HG02970 (cell line): ENCODE measurements at regions not wholly inside any gene's neighbourhood (a gene's known extent, or its start where the extent isn't known, plus 50 kb on each side); places are given as distances from the start of the nearest gene placed in this dataset.

ENCODE experiments used
- ATAC-seq: cut with Tn5 transposase; IDR thresholded peaks from one replicate; pipeline ENCODE4 v1.9.1; 2021; ENCODE audit warnings: mild to moderate bottlenecking, moderate library complexity, moderate number of reproducible peaks; ENCODE audit not compliant: unreplicated experiment, low FRiP score

GRCh38 chr13:105074755-105075154, 1460.7 kb downstream of the EFNB2 start:
- no peak for ATAC-seq

GRCh38 chr13:105073041-105073440, 1462.4 kb downstream of the EFNB2 start:
- no peak for ATAC-seq

- ATAC-seq, result no peak
Observed at GRCh38 chr13:105070452-105070851, 1465.0 kb downstream of the EFNB2 start.

- ATAC-seq, result no peak
Observed at GRCh38 chr13:105069106-105069505, 1466.4 kb downstream of the EFNB2 start.

- no peak for ATAC-seq
Observed at GRCh38 chr13:105063676-105064075, 1471.8 kb downstream of the EFNB2 start.

- no peak for ATAC-seq
Observed at GRCh38 chr13:105059786-105060185, 1475.7 kb downstream of the EFNB2 start.

- no peak for ATAC-seq
Observed at GRCh38 chr13:105058517-105058916, 1476.9 kb downstream of the EFNB2 start.

- no peak for ATAC-seq
Observed at GRCh38 chr13:105052711-105053110, 1482.8 kb downstream of the EFNB2 start.

GRCh38 chr13:105050686-105051085, 1484.8 kb downstream of the EFNB2 start:
- no peak for ATAC-seq

GRCh38 chr13:105048677-105049076, 1486.8 kb downstream of the EFNB2 start:
- ATAC-seq, result peak; percentile 66

- ATAC-seq, result no peak
Observed at GRCh38 chr13:105047676-105048295, 1487.7 kb downstream of the EFNB2 start.

- ATAC-seq, result no peak
Observed at GRCh38 chr13:105037110-105037509, 1498.4 kb downstream of the EFNB2 start.

GRCh38 chr13:105035092-105035491, 1500.4 kb downstream of the EFNB2 start:
- no peak for ATAC-seq

GRCh38 chr13:105033999-105034398, 1501.5 kb downstream of the EFNB2 start:
- no peak for ATAC-seq

GRCh38 chr13:105031306-105031705, 1504.2 kb downstream of the EFNB2 start:
- no peak for ATAC-seq

GRCh38 chr13:105030851-105031250, 1504.6 kb downstream of the EFNB2 start:
- no peak for ATAC-seq

GRCh38 chr13:105019073-105019472, 1516.4 kb downstream of the EFNB2 start:
- ATAC-seq, result no peak

- ATAC-seq, result no peak
Observed at GRCh38 chr13:105016266-105016665, 1519.2 kb downstream of the EFNB2 start.

- no peak for ATAC-seq
Observed at GRCh38 chr13:105008604-105009003, 1526.9 kb downstream of the EFNB2 start.

- no peak for ATAC-seq
Observed at GRCh38 chr13:105007166-105007808, 1528.2 kb downstream of the EFNB2 start.

GRCh38 chr13:104996022-104996421, 1539.4 kb downstream of the EFNB2 start:
- no peak for ATAC-seq

GRCh38 chr13:104993708-104994107, 1541.8 kb downstream of the EFNB2 start:
- no peak for ATAC-seq
